NB4 (cell line): ENCODE measurements at regions not wholly inside any gene's neighbourhood (a gene's known extent, or its start where the extent isn't known, plus 50 kb on each side); places are given as distances from the start of the nearest gene placed in this dataset.

Experiments used
- CTCF ChIP-seq: IDR thresholded peaks from one replicate; pipeline ENCODE4 v1.5.1; 2012; ENCODE audit warnings: low read depth, low read length
- MAX ChIP-seq: IDR thresholded peaks from 2 replicates; pipeline ENCODE4 v1.6.1; 2011; ENCODE audit warnings: low read depth, low read length

- TF ChIP-seq MAX: no peak
- TF ChIP-seq CTCF: no peak
Measured at GRCh38 chr4:111618908-111619307, 526.3 kb upstream of the FAM241A start.
